ENCODE measurements at regions not wholly inside any gene's neighbourhood (a gene's known extent, or its start where the extent isn't known, plus 50 kb on each side); places are given as distances from the start of the nearest gene placed in this dataset.

DNA sequence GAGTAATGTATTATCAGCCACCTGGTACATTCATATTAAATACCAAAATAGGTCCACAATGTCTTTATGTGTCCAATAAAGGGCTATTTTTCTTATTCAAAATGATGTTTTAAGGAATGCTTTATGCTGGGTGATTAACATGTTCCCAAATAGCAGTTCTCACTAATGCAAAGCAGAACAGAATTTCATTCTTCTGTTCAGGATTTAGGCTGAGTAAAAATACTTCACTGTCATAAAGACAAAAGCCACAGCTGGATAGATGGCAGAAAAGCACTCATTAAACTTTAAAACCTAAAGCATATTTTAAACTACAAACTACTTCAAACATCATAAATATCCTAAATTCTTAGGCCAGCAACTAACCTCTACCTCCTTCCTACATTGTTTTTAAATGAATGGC lies 244.0 kb downstream of the TMA16 start:
- H3K36me3 Mint-ChIP-seq (ENCODE audit: low read depth): no peaks in the 10 kb centered on the region
- H3K27me3 Mint-ChIP-seq (ENCODE audit: insufficient read depth): no peaks in the 10 kb centered on the region
- Histone ChIP-seq H3K27me3 (ENCODE audit: control insufficient read depth, insufficient read depth, low read length, poor library complexity, severe bottlenecking) (no peaks in the 10 kb centered on the region), H3K27ac (ENCODE audit: low read depth, low read length) (no peak overlapping the region), H3K9ac (ENCODE audit: extremely low read depth, low read length, poor library complexity, severe bottlenecking) (no peak overlapping the region), H3K36me3 (ENCODE audit: control insufficient read depth, insufficient read depth, low read length) (no peaks in the 10 kb centered on the region), H3K4me1 (ENCODE audit: control insufficient read depth, insufficient read depth, low read length) (no peaks in the 10 kb centered on the region), H3K9me3 (ENCODE audit: control insufficient read depth, low read length) (no peaks in the 10 kb centered on the region), H3K4me3 (ENCODE audit: low read length) (no peak overlapping the region)
- no peak overlapping the region for H3K27ac Mint-ChIP-seq
- no peak for DNase-seq
- H3K9me3 Mint-ChIP-seq: no peaks in the 10 kb centered on the region
- no peaks in the 10 kb centered on the region for H3K4me1 Mint-ChIP-seq
- no peak overlapping the region for H3K4me3 Mint-ChIP-seq
- TF ChIP-seq CTCF (conservative IDR thresholded peaks at IDR 0.05): no peak

DNA sequence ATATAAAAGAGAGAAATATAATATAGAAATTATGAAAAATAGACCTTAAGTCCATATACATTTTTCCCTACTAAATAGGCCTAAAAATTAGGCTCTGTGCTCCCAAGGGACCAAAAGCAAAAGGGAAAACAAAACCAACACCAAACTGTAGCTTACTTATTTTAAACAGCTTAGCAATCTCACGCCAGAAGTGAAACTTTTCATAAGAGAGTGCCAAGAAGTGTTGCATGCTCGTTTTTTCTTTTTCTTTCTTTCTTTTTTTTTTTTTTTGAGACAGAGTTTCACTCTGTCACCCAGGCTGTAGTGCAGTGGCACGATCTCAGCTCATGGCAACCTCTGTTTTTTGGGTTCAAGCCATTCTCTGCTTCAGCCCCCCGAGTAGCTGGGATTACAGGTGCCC lies 250.4 kb downstream of the TMA16 start:
- H3K36me3 ChIP-seq (ENCODE audit: control insufficient read depth, insufficient read depth, low read length): no peaks in the 10 kb centered on the region
- Mint-ChIP-seq H3K27me3 (ENCODE audit: insufficient read depth) (no peaks in the 10 kb centered on the region), H3K4me3 (no peak overlapping the region), H3K4me1 (no peaks in the 10 kb centered on the region), H3K36me3 (ENCODE audit: low read depth) (no peaks in the 10 kb centered on the region), H3K9me3 (peaks cover 20% of the 10 kb centered on the region), H3K27ac (no peak overlapping the region)
- WGBS, 2 experiments (ENCODE audit: insufficient coverage in 1 of 2, insufficient read length in 1 of 2): 86% methylated on average over 2 to 4 of the region's 4 CpGs
- no peak for TF ChIP-seq CTCF (conservative IDR thresholded peaks at IDR 0.05)
- peaks cover 20% of the 10 kb centered on the region for H3K9me3 ChIP-seq (ENCODE audit: control insufficient read depth, low read length)
- H3K27me3 ChIP-seq (ENCODE audit: control insufficient read depth, insufficient read depth, low read length, poor library complexity, severe bottlenecking): no peaks in the 10 kb centered on the region
- DNase-seq: no peak
- H3K9ac ChIP-seq (ENCODE audit: extremely low read depth, low read length, poor library complexity, severe bottlenecking): no peak overlapping the region
- H3K27ac ChIP-seq (ENCODE audit: low read depth, low read length): no peak overlapping the region
- H3K4me1 ChIP-seq (ENCODE audit: control insufficient read depth, insufficient read depth, low read length): no peaks in the 10 kb centered on the region
- H3K4me3 ChIP-seq (ENCODE audit: low read length): no peak overlapping the region

DNA sequence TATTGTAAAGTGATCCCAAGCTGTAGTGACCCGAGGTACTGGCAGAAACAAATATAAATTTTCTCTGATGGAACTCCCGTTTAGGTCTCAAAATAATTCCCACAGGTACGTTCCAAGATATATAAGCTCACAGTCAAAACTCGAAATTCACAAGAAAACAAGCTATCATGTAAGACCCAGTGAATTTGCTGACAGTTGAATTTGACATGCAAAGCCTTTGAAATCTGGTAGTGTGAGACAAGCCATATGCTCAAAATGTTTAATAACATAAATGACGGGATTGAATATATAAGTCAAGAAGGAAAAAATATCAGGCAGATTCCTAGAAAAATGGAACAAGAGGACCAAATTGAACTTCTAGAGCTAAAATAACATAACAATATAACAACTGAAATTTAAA lies 252.8 kb downstream of the TMA16 start:
- WGBS, 2 experiments (ENCODE audit: insufficient coverage in 1 of 2, insufficient read length in 1 of 2): 92 to 93% methylated on average over 4 to 5 of the region's 5 CpGs
- no peaks in the 10 kb centered on the region for H3K4me1 Mint-ChIP-seq
- no peak for TF ChIP-seq CTCF (conservative IDR thresholded peaks at IDR 0.05)

More for the DNA sequence above, 252.8 kb downstream of the TMA16 start:
- no peak overlapping the region for H3K27ac Mint-ChIP-seq
- no peaks in the 10 kb centered on the region for H3K27me3 Mint-ChIP-seq (ENCODE audit: insufficient read depth)
- H3K4me3 Mint-ChIP-seq: no peak overlapping the region
- no peak overlapping the region for H3K9ac ChIP-seq (ENCODE audit: extremely low read depth, low read length, poor library complexity, severe bottlenecking)
- H3K4me3 ChIP-seq (ENCODE audit: low read length): no peak overlapping the region
- H3K9me3 Mint-ChIP-seq: peaks cover 20% of the 10 kb centered on the region
- peaks cover 20% of the 10 kb centered on the region for H3K9me3 ChIP-seq (ENCODE audit: control insufficient read depth, low read length)
- no peak for DNase-seq
- no peaks in the 10 kb centered on the region for H3K27me3 ChIP-seq (ENCODE audit: control insufficient read depth, insufficient read depth, low read length, poor library complexity, severe bottlenecking)
- no peaks in the 10 kb centered on the region for H3K36me3 Mint-ChIP-seq (ENCODE audit: low read depth)
- H3K27ac ChIP-seq (ENCODE audit: low read depth, low read length): no peak overlapping the region
- no peaks in the 10 kb centered on the region for H3K36me3 ChIP-seq (ENCODE audit: control insufficient read depth, insufficient read depth, low read length)
- no peaks in the 10 kb centered on the region for H3K4me1 ChIP-seq (ENCODE audit: control insufficient read depth, insufficient read depth, low read length)
